ENCODE measurements at regions not wholly inside any gene's neighbourhood (a gene's known extent, or its start where the extent isn't known, plus 50 kb on each side); places are given as distances from the start of the nearest gene placed in this dataset.
"Not testable (repeated sequence)": the region's sequence is repeated elsewhere in the genome, so short reads cannot be mapped to it uniquely, and the experiment has no call there.

GRCh38 chr6:93183531-93183972 lies 235.8 kb downstream of the EPHA7 start:
- no peak overlapping the region for H3K27ac Mint-ChIP-seq
- no peak for TF ChIP-seq CTCF (IDR thresholded peaks at IDR 0.05; ENCODE audit: unreplicated experiment)
- H3K4me1 Mint-ChIP-seq: peaks cover 16% of the 10 kb centered on the region
- no peaks in the 10 kb centered on the region for H3K36me3 Mint-ChIP-seq
- H3K4me3 Mint-ChIP-seq: no peak overlapping the region
- DNase-seq (ENCODE audit: low spot score in 2 of 2, unreplicated experiment in 2 of 2): no peak
- no peaks in the 10 kb centered on the region for H3K27me3 Mint-ChIP-seq (ENCODE audit: low read depth)
- H3K9me3 Mint-ChIP-seq: no peaks in the 10 kb centered on the region

GRCh38 chr6:93182938-93183479 lies 236.3 kb downstream of the EPHA7 start:
- Mint-ChIP-seq H3K36me3 (no peaks in the 10 kb centered on the region), H3K27ac (no peak overlapping the region), H3K9me3 (no peaks in the 10 kb centered on the region), H3K4me3 (no peak overlapping the region), H3K4me1 (peaks cover 16% of the 10 kb centered on the region), H3K27me3 (ENCODE audit: low read depth) (no peaks in the 10 kb centered on the region)
- no peak for TF ChIP-seq CTCF (IDR thresholded peaks at IDR 0.05; ENCODE audit: unreplicated experiment)
- no peak for DNase-seq (ENCODE audit: low spot score in 2 of 2, unreplicated experiment in 2 of 2)

DNA sequence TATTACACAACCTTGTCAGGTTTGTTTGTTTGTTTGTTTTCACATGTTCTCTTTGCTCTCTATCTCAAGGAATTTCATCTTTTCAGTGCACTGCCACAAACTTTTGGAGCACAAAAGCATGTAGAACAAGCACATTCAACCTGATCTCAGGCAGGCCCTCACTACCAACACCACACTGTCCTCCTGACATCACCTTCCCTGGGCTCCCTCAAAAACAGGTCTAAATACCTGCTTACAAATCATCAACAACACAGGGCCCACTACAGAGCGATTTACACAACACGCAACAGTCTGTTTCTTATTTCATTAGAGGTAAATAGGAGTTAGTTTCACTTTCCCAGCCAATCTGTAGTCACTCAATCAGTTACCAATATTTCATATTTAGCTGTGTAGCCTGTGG lies 241.4 kb downstream of the EPHA7 start:
- Mint-ChIP-seq H3K27me3 (ENCODE audit: low read depth) (no peaks in the 10 kb centered on the region), H3K9me3 (no peaks in the 10 kb centered on the region), H3K4me3 (no peak overlapping the region), H3K36me3 (no peaks in the 10 kb centered on the region), H3K4me1 (peaks cover 14% of the 10 kb centered on the region), H3K27ac (no peak overlapping the region)
- DNase-seq (ENCODE audit: low spot score in 2 of 2, unreplicated experiment in 2 of 2): no peak
- TF ChIP-seq CTCF (IDR thresholded peaks at IDR 0.05; ENCODE audit: unreplicated experiment): no peak

DNA sequence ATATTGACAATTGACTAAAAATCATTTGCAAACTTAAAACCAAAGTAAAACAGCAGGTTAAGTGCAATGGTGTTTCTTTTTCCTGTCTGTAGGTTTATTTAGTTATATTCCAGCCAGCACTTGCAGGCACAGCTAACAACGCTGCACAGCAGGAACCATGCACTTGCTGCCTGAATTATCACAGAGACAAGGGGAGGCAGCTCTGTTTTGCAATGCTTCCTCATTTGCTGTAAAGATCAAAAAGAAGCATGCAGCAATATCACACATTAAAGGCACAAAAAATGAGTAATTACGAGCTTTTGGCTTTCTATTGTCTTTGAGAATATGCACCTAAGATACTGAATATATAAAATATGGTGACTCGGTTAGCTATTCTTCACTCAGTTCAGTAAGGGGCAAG lies 241.9 kb downstream of the EPHA7 start:
- H3K4me3 Mint-ChIP-seq: no peak overlapping the region
- H3K4me1 Mint-ChIP-seq: peaks cover 9% of the 10 kb centered on the region
- no peaks in the 10 kb centered on the region for H3K9me3 Mint-ChIP-seq
- no peak for TF ChIP-seq CTCF (IDR thresholded peaks at IDR 0.05; ENCODE audit: unreplicated experiment)
- no peak overlapping the region for H3K27ac Mint-ChIP-seq
- H3K36me3 Mint-ChIP-seq: no peaks in the 10 kb centered on the region
- DNase-seq (ENCODE audit: low spot score in 2 of 2, unreplicated experiment in 2 of 2): no peak
- no peaks in the 10 kb centered on the region for H3K27me3 Mint-ChIP-seq (ENCODE audit: low read depth)

DNA sequence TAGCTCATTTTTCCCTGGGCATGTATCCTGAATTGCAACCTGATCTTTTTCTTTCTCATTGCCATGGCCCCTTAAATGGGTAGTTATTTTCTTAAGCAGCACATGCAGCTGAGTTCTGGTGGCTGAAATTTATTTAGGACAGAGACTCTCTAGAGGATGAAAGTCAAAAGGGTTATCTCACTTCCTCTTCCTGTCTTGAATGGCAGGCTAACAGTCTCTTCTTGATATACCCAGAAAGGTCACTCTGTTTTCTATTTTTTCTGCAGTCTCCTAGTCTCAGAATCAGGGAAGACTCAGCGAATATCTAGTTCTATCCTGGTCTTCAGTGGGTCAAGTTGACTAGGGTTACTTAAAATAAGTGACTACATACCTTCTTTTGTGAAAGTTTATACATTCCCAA lies 243.3 kb downstream of the EPHA7 start:
- H3K4me3 Mint-ChIP-seq: no peak overlapping the region
- H3K36me3 Mint-ChIP-seq: no peaks in the 10 kb centered on the region
- H3K27ac Mint-ChIP-seq: no peak overlapping the region

GRCh38 chr6:93173573-93173972 lies 245.8 kb downstream of the EPHA7 start:
- DNase-seq (ENCODE audit: low spot score in 2 of 2, unreplicated experiment in 2 of 2); H3K4me1 Mint-ChIP-seq; H3K4me3 Mint-ChIP-seq; H3K36me3 Mint-ChIP-seq; H3K27ac Mint-ChIP-seq; H3K27me3 Mint-ChIP-seq (ENCODE audit: low read depth); H3K9me3 Mint-ChIP-seq: not testable (repeated sequence)

More for the DNA sequence above, 243.3 kb downstream of the EPHA7 start:
- Mint-ChIP-seq H3K4me1 (peaks cover 8% of the 10 kb centered on the region), H3K9me3 (no peaks in the 10 kb centered on the region), H3K27me3 (ENCODE audit: low read depth) (no peaks in the 10 kb centered on the region)
- DNase-seq (ENCODE audit: low spot score in 2 of 2, unreplicated experiment in 2 of 2): no peak
- TF ChIP-seq CTCF (IDR thresholded peaks at IDR 0.05; ENCODE audit: unreplicated experiment): no peak
